ENCODE measurements at regions not wholly inside any gene's neighbourhood (a gene's known extent, or its start where the extent isn't known, plus 50 kb on each side); places are given as distances from the start of the nearest gene placed in this dataset.
"Not testable (repeated sequence)": the region's sequence is repeated elsewhere in the genome, so short reads cannot be mapped to it uniquely, and the experiment has no call there.

GRCh38 chr1:177424744-177425143, 254.0 kb downstream of the BRINP2 start:
- TF ChIP-seq CTCF (IDR thresholded peaks at IDR 0.05; ENCODE audit: insufficient read depth, low read depth, low read length, missing control alignments), result no peak
- peak; percentile 17 for DNase-seq (ENCODE audit: low read depth)
- H3K4me3 ChIP-seq (ENCODE audit: low read length), result no peak overlapping the region

- TF ChIP-seq CTCF (IDR thresholded peaks at IDR 0.05; ENCODE audit: insufficient read depth, low read depth, low read length, missing control alignments), result no peak
- DNase-seq (ENCODE audit: low read depth), result no peak
Measured at GRCh38 chr1:177423090-177423489, 252.3 kb downstream of the BRINP2 start.

GRCh38 chr1:177413982-177414596, 243.3 kb downstream of the BRINP2 start:
- H3K4me3 ChIP-seq (ENCODE audit: low read length), result no peak overlapping the region
- no peak for TF ChIP-seq CTCF (IDR thresholded peaks at IDR 0.05; ENCODE audit: insufficient read depth, low read depth, low read length, missing control alignments)
- no peak for DNase-seq (ENCODE audit: low read depth)

More at GRCh38 chr1:177423090-177423489, 252.3 kb downstream of the BRINP2 start:
- H3K4me3 ChIP-seq (ENCODE audit: low read length), result no peak overlapping the region

- no peak for TF ChIP-seq CTCF (IDR thresholded peaks at IDR 0.05; ENCODE audit: insufficient read depth, low read depth, low read length, missing control alignments)
- H3K4me3 ChIP-seq (ENCODE audit: low read length), result no peak overlapping the region
- no peak for DNase-seq (ENCODE audit: low read depth)
Measured at GRCh38 chr1:177411381-177411780, 240.6 kb downstream of the BRINP2 start.

- TF ChIP-seq CTCF (IDR thresholded peaks at IDR 0.05; ENCODE audit: insufficient read depth, low read depth, low read length, missing control alignments), result no peak
- DNase-seq (ENCODE audit: low read depth), result no peak
- no peak overlapping the region for H3K4me3 ChIP-seq (ENCODE audit: low read length)
Measured at GRCh38 chr1:177410179-177410766, 239.5 kb downstream of the BRINP2 start.

- DNase-seq (ENCODE audit: low read depth), result not testable (repeated sequence)
Measured at GRCh38 chr1:177406323-177406722, 235.6 kb downstream of the BRINP2 start.

GRCh38 chr1:177392336-177392735, 221.6 kb downstream of the BRINP2 start:
- H3K4me3 ChIP-seq (ENCODE audit: low read length), result no peak overlapping the region
- no peak for TF ChIP-seq CTCF (IDR thresholded peaks at IDR 0.05; ENCODE audit: insufficient read depth, low read depth, low read length, missing control alignments)
- peak; percentile 85 for DNase-seq (ENCODE audit: low read depth)

More at GRCh38 chr1:177406323-177406722, 235.6 kb downstream of the BRINP2 start:
- not testable (repeated sequence) for H3K4me3 ChIP-seq (ENCODE audit: low read length)

Data from epithelial cell of esophagus (primary cell).